ENCODE measurements at regions not wholly inside any gene's neighbourhood (a gene's known extent, or its start where the extent isn't known, plus 50 kb on each side); places are given as distances from the start of the nearest gene placed in this dataset.

DNA sequence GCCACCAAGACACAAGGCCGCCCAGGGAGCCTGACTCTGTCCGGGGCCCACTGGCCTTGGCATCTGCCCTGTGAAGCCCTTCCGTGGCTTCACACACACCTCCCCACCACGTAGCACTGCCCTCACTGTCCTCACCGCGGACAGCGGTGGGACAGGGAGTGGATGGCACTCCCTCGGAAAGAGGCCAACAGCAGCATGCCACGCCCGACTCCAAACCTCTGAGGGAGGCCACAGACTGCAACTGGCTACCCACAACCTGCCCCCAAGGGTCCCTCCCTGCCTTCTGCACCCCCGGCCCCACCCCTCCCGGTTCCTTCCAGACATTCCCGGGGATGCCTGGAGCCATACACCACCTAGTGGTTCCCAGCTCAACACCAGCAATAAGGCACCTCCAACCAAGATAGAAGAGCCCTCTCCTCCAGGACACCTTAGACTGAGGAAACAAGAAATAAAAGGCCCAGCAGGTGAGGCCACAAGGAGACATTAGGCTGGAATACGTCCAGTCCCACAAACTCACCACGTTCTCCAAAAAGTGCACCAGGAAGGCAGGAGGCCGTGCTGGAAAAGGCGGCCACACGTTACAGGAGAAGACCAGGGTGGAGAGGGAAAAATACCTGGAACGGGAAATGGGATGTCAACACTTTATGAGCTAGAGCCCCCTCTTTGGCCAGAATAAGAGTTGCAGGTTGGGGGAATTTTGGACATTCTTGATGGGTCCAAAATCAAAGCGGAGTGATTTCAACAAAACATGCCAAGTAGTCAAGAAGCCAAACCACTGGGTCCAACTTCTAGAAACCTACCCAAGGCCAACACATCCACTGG lies 310.0 kb downstream of the SOX9 start:
- TF ChIP-seq, protein P1, sequence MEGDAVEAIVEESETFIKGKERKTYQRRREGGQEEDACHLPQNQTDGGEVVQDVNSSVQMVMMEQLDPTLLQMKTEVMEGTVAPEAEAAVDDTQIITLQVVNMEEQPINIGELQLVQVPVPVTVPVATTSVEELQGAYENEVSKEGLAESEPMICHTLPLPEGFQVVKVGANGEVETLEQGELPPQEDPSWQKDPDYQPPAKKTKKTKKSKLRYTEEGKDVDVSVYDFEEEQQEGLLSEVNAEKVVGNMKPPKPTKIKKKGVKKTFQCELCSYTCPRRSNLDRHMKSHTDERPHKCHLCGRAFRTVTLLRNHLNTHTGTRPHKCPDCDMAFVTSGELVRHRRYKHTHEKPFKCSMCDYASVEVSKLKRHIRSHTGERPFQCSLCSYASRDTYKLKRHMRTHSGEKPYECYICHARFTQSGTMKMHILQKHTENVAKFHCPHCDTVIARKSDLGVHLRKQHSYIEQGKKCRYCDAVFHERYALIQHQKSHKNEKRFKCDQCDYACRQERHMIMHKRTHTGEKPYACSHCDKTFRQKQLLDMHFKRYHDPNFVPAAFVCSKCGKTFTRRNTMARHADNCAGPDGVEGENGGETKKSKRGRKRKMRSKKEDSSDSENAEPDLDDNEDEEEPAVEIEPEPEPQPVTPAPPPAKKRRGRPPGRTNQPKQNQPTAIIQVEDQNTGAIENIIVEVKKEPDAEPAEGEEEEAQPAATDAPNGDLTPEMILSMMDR (IDR thresholded peaks at IDR 0.05): peak; percentile 30
- TF ChIP-seq RCOR1 (IDR thresholded peaks at IDR 0.05; ENCODE audit: low read depth, low read length) (no peak), RAD21 (conservative IDR thresholded peaks at IDR 0.05 in 1 of 2, IDR thresholded peaks at IDR 0.05 in 1 of 2) (peak; percentile 44 to 59; a peak in 2 of 5 replicates)
